ENCODE measurements at regions not wholly inside any gene's neighbourhood (a gene's known extent, or its start where the extent isn't known, plus 50 kb on each side); places are given as distances from the start of the nearest gene placed in this dataset.

DNA sequence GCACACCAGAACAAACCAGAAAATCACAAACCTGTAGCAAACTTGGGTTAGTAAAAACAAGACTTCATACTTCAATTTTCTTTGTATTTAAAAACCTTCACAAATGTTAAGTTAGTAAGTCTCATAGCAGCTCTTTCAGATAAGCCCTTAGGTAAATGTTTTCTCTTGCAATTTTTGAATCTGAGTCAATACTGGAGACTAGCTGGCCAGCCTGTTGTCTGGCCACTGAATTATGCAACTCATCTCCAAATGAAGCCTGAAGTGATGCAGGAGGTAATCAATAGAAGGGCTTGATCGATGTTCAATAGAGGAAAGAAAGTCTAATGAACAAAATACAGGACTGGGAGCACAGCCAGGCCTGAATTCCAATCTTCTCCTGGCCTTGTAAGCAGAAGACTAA is 465.2 kb downstream of the LRIG3 start:
- Histone ChIP-seq H3K4me3 (ENCODE audit: low read depth, low read length, poor library complexity, severe bottlenecking) (no peak overlapping the region), H3K27me3 (ENCODE audit: insufficient read depth, low read length) (no peaks in the 10 kb centered on the region), H3F3A (ENCODE audit: insufficient read depth, low read length) (no peaks in the 10 kb centered on the region), H4K20me1 (ENCODE audit: insufficient read depth, low read length) (no peaks in the 10 kb centered on the region), H3K36me3 (ENCODE audit: insufficient read depth, low read length) (no peaks in the 10 kb centered on the region), H3K9me2 (ENCODE audit: low read depth, low read length) (no peaks in the 10 kb centered on the region), H3K27ac (ENCODE audit: low read depth, low read length, poor library complexity, severe bottlenecking) (no peak overlapping the region), H3K9ac (ENCODE audit: low read length) (no peak overlapping the region), H3K4me1 (ENCODE audit: insufficient read depth, low read length, severe bottlenecking) (no peaks in the 10 kb centered on the region), H3K79me2 (ENCODE audit: insufficient read depth, low read length) (no peaks in the 10 kb centered on the region), H2AFZ (ENCODE audit: low read length) (no peak overlapping the region), H3K9me3 (ENCODE audit: low read length) (no peaks in the 10 kb centered on the region), H3K4me2 (ENCODE audit: low read length) (no peak overlapping the region)
- TF ChIP-seq, protein P1, sequence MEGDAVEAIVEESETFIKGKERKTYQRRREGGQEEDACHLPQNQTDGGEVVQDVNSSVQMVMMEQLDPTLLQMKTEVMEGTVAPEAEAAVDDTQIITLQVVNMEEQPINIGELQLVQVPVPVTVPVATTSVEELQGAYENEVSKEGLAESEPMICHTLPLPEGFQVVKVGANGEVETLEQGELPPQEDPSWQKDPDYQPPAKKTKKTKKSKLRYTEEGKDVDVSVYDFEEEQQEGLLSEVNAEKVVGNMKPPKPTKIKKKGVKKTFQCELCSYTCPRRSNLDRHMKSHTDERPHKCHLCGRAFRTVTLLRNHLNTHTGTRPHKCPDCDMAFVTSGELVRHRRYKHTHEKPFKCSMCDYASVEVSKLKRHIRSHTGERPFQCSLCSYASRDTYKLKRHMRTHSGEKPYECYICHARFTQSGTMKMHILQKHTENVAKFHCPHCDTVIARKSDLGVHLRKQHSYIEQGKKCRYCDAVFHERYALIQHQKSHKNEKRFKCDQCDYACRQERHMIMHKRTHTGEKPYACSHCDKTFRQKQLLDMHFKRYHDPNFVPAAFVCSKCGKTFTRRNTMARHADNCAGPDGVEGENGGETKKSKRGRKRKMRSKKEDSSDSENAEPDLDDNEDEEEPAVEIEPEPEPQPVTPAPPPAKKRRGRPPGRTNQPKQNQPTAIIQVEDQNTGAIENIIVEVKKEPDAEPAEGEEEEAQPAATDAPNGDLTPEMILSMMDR (IDR thresholded peaks at IDR 0.05; ENCODE audit: low read length), result no peak
- no peak for TF ChIP-seq EZH2 (IDR thresholded peaks at IDR 0.05; ENCODE audit: borderline replicate concordance, low read length)

- Histone ChIP-seq H3K79me2 (ENCODE audit: insufficient read depth, low read length) (no peaks in the 10 kb centered on the region), H3K9me2 (ENCODE audit: low read depth, low read length) (no peaks in the 10 kb centered on the region), H3F3A (ENCODE audit: insufficient read depth, low read length) (no peaks in the 10 kb centered on the region), H3K9ac (ENCODE audit: low read length) (no peak overlapping the region), H3K36me3 (ENCODE audit: insufficient read depth, low read length) (no peaks in the 10 kb centered on the region), H4K20me1 (ENCODE audit: insufficient read depth, low read length) (no peaks in the 10 kb centered on the region), H3K4me2 (ENCODE audit: low read length) (no peak overlapping the region), H3K9me3 (ENCODE audit: low read length) (no peaks in the 10 kb centered on the region), H3K4me3 (ENCODE audit: low read depth, low read length, poor library complexity, severe bottlenecking) (no peak overlapping the region), H3K27me3 (ENCODE audit: insufficient read depth, low read length) (no peaks in the 10 kb centered on the region), H2AFZ (ENCODE audit: low read length) (no peak overlapping the region), H3K27ac (ENCODE audit: low read depth, low read length, poor library complexity, severe bottlenecking) (no peak overlapping the region), H3K4me1 (ENCODE audit: insufficient read depth, low read length, severe bottlenecking) (no peaks in the 10 kb centered on the region)
- no peak for TF ChIP-seq EZH2 (IDR thresholded peaks at IDR 0.05; ENCODE audit: borderline replicate concordance, low read length)
- TF ChIP-seq, protein P1 (IDR thresholded peaks at IDR 0.05; ENCODE audit: low read length), result no peak
These were observed 462.2 kb downstream of the LRIG3 start for GRCh38 chr12:58458102-58458501.

GRCh38 chr12:58459191-58459590 is 461.1 kb downstream of the LRIG3 start:
- Histone ChIP-seq H3K9ac (ENCODE audit: low read length) (no peak overlapping the region), H3K4me2 (ENCODE audit: low read length) (no peak overlapping the region), H3K9me2 (ENCODE audit: low read depth, low read length) (no peaks in the 10 kb centered on the region), H3F3A (ENCODE audit: insufficient read depth, low read length) (no peaks in the 10 kb centered on the region), H3K27ac (ENCODE audit: low read depth, low read length, poor library complexity, severe bottlenecking) (no peak overlapping the region), H2AFZ (ENCODE audit: low read length) (no peak overlapping the region), H4K20me1 (ENCODE audit: insufficient read depth, low read length) (no peaks in the 10 kb centered on the region), H3K9me3 (ENCODE audit: low read length) (no peaks in the 10 kb centered on the region), H3K4me3 (ENCODE audit: low read depth, low read length, poor library complexity, severe bottlenecking) (no peak overlapping the region), H3K79me2 (ENCODE audit: insufficient read depth, low read length) (no peaks in the 10 kb centered on the region), H3K27me3 (ENCODE audit: insufficient read depth, low read length) (no peaks in the 10 kb centered on the region), H3K4me1 (ENCODE audit: insufficient read depth, low read length, severe bottlenecking) (no peaks in the 10 kb centered on the region), H3K36me3 (ENCODE audit: insufficient read depth, low read length) (no peaks in the 10 kb centered on the region)
- TF ChIP-seq, protein P1 (IDR thresholded peaks at IDR 0.05; ENCODE audit: low read length), result no peak
- no peak for TF ChIP-seq EZH2 (IDR thresholded peaks at IDR 0.05; ENCODE audit: borderline replicate concordance, low read length)
